NB4 (cell line): ENCODE measurements at regions not wholly inside any gene's neighbourhood (a gene's known extent, or its start where the extent isn't known, plus 50 kb on each side); places are given as distances from the start of the nearest gene placed in this dataset.

ENCODE experiments used
- CTCF ChIP-seq: IDR thresholded peaks from one replicate; pipeline ENCODE4 v1.5.1; 2012; ENCODE audit warnings: low read depth, low read length
- MAX ChIP-seq: IDR thresholded peaks from 2 replicates; pipeline ENCODE4 v1.6.1; 2011; ENCODE audit warnings: low read depth, low read length

- TF ChIP-seq CTCF (no peak), MAX (no peak)
These were observed 267.6 kb downstream of the SKIDA1 start for GRCh38 chr10:21257919-21258318.
